IMR-90 (cell line): ENCODE measurements at regions not wholly inside any gene's neighbourhood (a gene's known extent, or its start where the extent isn't known, plus 50 kb on each side); places are given as distances from the start of the nearest gene placed in this dataset.
"Not testable (repeated sequence)": the region's sequence is repeated elsewhere in the genome, so short reads cannot be mapped to it uniquely, and the experiment has no call there.

Source experiments
- ATAC-seq: fragments of 200-7000 bp; cut with Tn5 transposase; 2 replicates; pipeline ENCODE4 v1.9.1; 2020; ENCODE audit warnings: low read depth, mild to moderate bottlenecking, moderate library complexity
- BruUV-seq: library from RNA; stranded (reverse); fragments of 400-500 nt; replicated peaks from 2 replicates; lab custom pipeline; 2021; lab: Mats Ljungman, UMichigan
- CTCF ChIA-PET: fragments of 300-600 bp; formaldehyde crosslinking; extraction: SDS; loops from one replicate; lab custom pipeline; 2021; ENCODE audit warnings: antibody characterized with exemption; lab: Yijun Ruan, JAX
- POLR2A ChIA-PET: fragments of 300-600 bp; sonication (Branson Sonifier 250); formaldehyde crosslinking; loops from one replicate; lab custom pipeline; 2022; ENCODE audit warnings: antibody characterized with exemption; ENCODE audit not compliant: unreplicated experiment; lab: Charles Lee
- DNase-seq: peaks from one replicate; pipeline ENCODE4 v3.0.0; 2013
- H2AFZ ChIP-seq: replicated peaks from 2 replicates; pipeline ENCODE3; 2013; ENCODE audit warnings: low read length, mild to moderate bottlenecking; ENCODE audit not compliant: poor library complexity
- H2AK5ac ChIP-seq: 2 replicates; pipeline ENCODE4 v1.6.1; 2013; ENCODE audit warnings: low read depth, low read length, inconsistent platforms
- H2AK9ac ChIP-seq: replicated peaks from 2 replicates; pipeline ENCODE3; 2013; ENCODE audit warnings: mild to moderate bottlenecking, low read depth, low read length, moderate library complexity; ENCODE audit not compliant: poor library complexity
- H2BK120ac ChIP-seq: 2 replicates; pipeline ENCODE4 v1.6.1; 2013; ENCODE audit warnings: low read depth, low read length, inconsistent platforms
- H2BK15ac ChIP-seq: 3 replicates; pipeline ENCODE4 v1.6.1; 2013; ENCODE audit warnings: low read depth, low read length, inconsistent platforms
- H2BK20ac ChIP-seq: 2 replicates; pipeline ENCODE4 v1.6.1; 2013; ENCODE audit warnings: low read depth, mild to moderate bottlenecking, inconsistent platforms, low read length, moderate library complexity
- H2BK5ac ChIP-seq: 2 replicates; pipeline ENCODE4 v1.6.1; 2013; ENCODE audit warnings: mild to moderate bottlenecking, low read depth, low read length, inconsistent platforms; ENCODE audit not compliant: poor library complexity, severe bottlenecking
- H3K14ac ChIP-seq: replicated peaks from 2 replicates; pipeline ENCODE4 v1.6.1; 2013; ENCODE audit warnings: low read depth, low read length, inconsistent platforms
- H3K18ac ChIP-seq: 2 replicates; pipeline ENCODE4 v1.6.1; 2013; ENCODE audit warnings: low read depth, low read length, control low read depth
- H3K23ac ChIP-seq: 2 replicates; pipeline ENCODE4 v1.6.1; 2013; ENCODE audit warnings: low read depth, low read length, inconsistent platforms
- H3K27ac ChIP-seq: 2 replicates; pipeline ENCODE4 v1.5.1; 2013; ENCODE audit warnings: mild to moderate bottlenecking, control low read depth, low read length; ENCODE audit not compliant: insufficient read depth
- H3K27me3 ChIP-seq: 2 replicates; pipeline ENCODE4 v1.6.1; 2013; ENCODE audit warnings: low read length; ENCODE audit not compliant: control insufficient read depth, insufficient read depth
- H3K36me3 ChIP-seq: 2 replicates; pipeline ENCODE4 v1.6.1; 2013; ENCODE audit warnings: low read length, mixed read lengths; ENCODE audit not compliant: control insufficient read depth, insufficient read depth
- H3K4ac ChIP-seq: 2 replicates; pipeline ENCODE4 v1.6.1; 2013; ENCODE audit warnings: low read depth, low read length, inconsistent platforms
- H3K4me1 ChIP-seq: 2 replicates; pipeline ENCODE4 v1.6.1; 2013; ENCODE audit warnings: low read length, mixed read lengths; ENCODE audit not compliant: control insufficient read depth, insufficient read depth
- H3K4me2 ChIP-seq: 2 replicates; pipeline ENCODE4 v1.6.1; 2013; ENCODE audit warnings: low read depth, mild to moderate bottlenecking, control low read depth, low read length, moderate library complexity
- H3K4me3 ChIP-seq: 2 replicates; pipeline ENCODE4 v1.5.1; 2013; ENCODE audit warnings: low read depth, mild to moderate bottlenecking, control low read depth, low read length, moderate library complexity; ENCODE audit not compliant: insufficient read depth
- H3K56ac ChIP-seq: 2 replicates; pipeline ENCODE4 v1.6.1; 2013; ENCODE audit warnings: low read length, inconsistent platforms; ENCODE audit not compliant: insufficient read depth; ENCODE audit errors: extremely low read depth
- H3K79me1 ChIP-seq, 2 experiments: 2 replicates each; pipeline ENCODE4 v1.6.1; 2013; ENCODE audit warnings: low read length in 2 of 2, inconsistent platforms in 1 of 2, low read depth in 1 of 2
- H3K9ac ChIP-seq: 2 replicates; pipeline ENCODE4 v1.6.1; 2013; ENCODE audit warnings: low read depth, low read length, control low read depth
- H3K9me1 ChIP-seq: 2 replicates; pipeline ENCODE4 v1.6.1; 2013; ENCODE audit warnings: low read length, inconsistent platforms; ENCODE audit not compliant: insufficient read depth
- H3K9me3 ChIP-seq: 2 replicates; pipeline ENCODE4 v1.6.1; 2013; ENCODE audit warnings: low read length; ENCODE audit not compliant: control insufficient read depth, insufficient read depth
- H4K20me1 ChIP-seq: 2 replicates; pipeline ENCODE4 v1.6.1; 2013; ENCODE audit warnings: low read length, inconsistent platforms; ENCODE audit not compliant: insufficient read depth
- H4K5ac ChIP-seq: 2 replicates; pipeline ENCODE4 v1.6.1; 2013; ENCODE audit warnings: mild to moderate bottlenecking, low read depth, low read length, control low read depth
- H4K8ac ChIP-seq, 2 experiments: 2 replicates each; pipeline ENCODE4 v1.6.1; 2013; ENCODE audit warnings: low read depth in 2 of 2, low read length in 2 of 2, control low read depth in 1 of 2, inconsistent platforms in 1 of 2
- H4K91ac ChIP-seq: 2 replicates; pipeline ENCODE4 v1.6.1; 2013; ENCODE audit warnings: low read depth, low read length, inconsistent platforms; ENCODE audit not compliant: insufficient read depth
- WGBS, 2 experiments: methylation state at CpG; one replicate each; pipeline versions ENCODE4 v1.1.5 to v1.1.7; 2013; ENCODE audit warnings: missing lambda C conversion rate in 2 of 2; ENCODE audit not compliant: insufficient read length in 1 of 2; ENCODE audit errors: extremely low coverage in 2 of 2; 5-methylcytosine and 5-hydroxymethylcytosine counted together
- dilution Hi-C: fragments of 300-500 bp; cut with HindIII; formaldehyde crosslinking; loops from one replicate; pipeline ENCODE4 v1.14.3; 2018; ENCODE audit warnings: low sequenced_read_pairs; ENCODE audit not compliant: unreplicated experiment
- in situ Hi-C: fragments of 300-500 bp; cut with MboI; formaldehyde crosslinking; loops from 3 replicates; pipeline ENCODE4 v1.14.3; 2019; ENCODE audit warnings: low sequenced_read_pairs, inconsistent platforms, mixed read lengths
- intact Hi-C: fragments of 100-400 bp; cut with micrococcal nuclease; formaldehyde crosslinking; loops from 2 replicates; pipeline ENCODE4 v1.10.0; 2022

GRCh38 chr14:19052977-19053376 is 85.7 kb downstream of the POTEM start:
- H3K79me1 ChIP-seq, H3K4ac ChIP-seq, H3K36me3 ChIP-seq, H2BK5ac ChIP-seq, H2AFZ ChIP-seq, dilution Hi-C loops, H3K9ac ChIP-seq, H3K56ac ChIP-seq, CTCF ChIA-PET, DNase-seq, H2BK20ac ChIP-seq, H3K4me3 ChIP-seq, POLR2A ChIA-PET, in situ Hi-C loops, H4K20me1 ChIP-seq, H2BK120ac ChIP-seq, H3K23ac ChIP-seq, ATAC-seq, H2AK5ac ChIP-seq, H3K9me1 ChIP-seq, H3K27ac ChIP-seq, H4K91ac ChIP-seq, H3K18ac ChIP-seq, H4K8ac ChIP-seq, H2AK9ac ChIP-seq, intact Hi-C loops, H3K27me3 ChIP-seq, H3K4me2 ChIP-seq, H3K14ac ChIP-seq, H3K4me1 ChIP-seq, H2BK15ac ChIP-seq, H4K5ac ChIP-seq, H3K9me3 ChIP-seq, BruUV-seq: not testable (repeated sequence)
- no CpG with 5 or more reads among the region's 15 CpGs for WGBS, 2 experiments

GRCh38 chr14:19053426-19054050 is 86.3 kb downstream of the POTEM start:
- no CpG with 5 or more reads among the region's 27 CpGs for WGBS, 2 experiments
- H3K4me3 ChIP-seq, H3K4me1 ChIP-seq, POLR2A ChIA-PET, H4K5ac ChIP-seq, H3K9me3 ChIP-seq, H3K18ac ChIP-seq, H3K36me3 ChIP-seq, H3K56ac ChIP-seq, H2AK5ac ChIP-seq, H3K9me1 ChIP-seq, dilution Hi-C loops, H3K79me1 ChIP-seq, intact Hi-C loops, in situ Hi-C loops, H2BK5ac ChIP-seq, H3K27me3 ChIP-seq, H2BK15ac ChIP-seq, CTCF ChIA-PET, H3K27ac ChIP-seq, ATAC-seq, H2AFZ ChIP-seq, H2BK20ac ChIP-seq, H3K9ac ChIP-seq, H2AK9ac ChIP-seq, H3K23ac ChIP-seq, H3K14ac ChIP-seq, DNase-seq, H4K20me1 ChIP-seq, H2BK120ac ChIP-seq, H4K91ac ChIP-seq, BruUV-seq, H3K4me2 ChIP-seq, H4K8ac ChIP-seq, H3K4ac ChIP-seq: not testable (repeated sequence)
